ENCODE measurements at regions not wholly inside any gene's neighbourhood (a gene's known extent, or its start where the extent isn't known, plus 50 kb on each side); places are given as distances from the start of the nearest gene placed in this dataset.

GRCh38 chr6:169383265-169383664, 129.6 kb upstream of the THBS2 start:
- intact Hi-C loops (cut with micrococcal nuclease): no loop called here

GRCh38 chr6:169382735-169383134, 129.1 kb upstream of the THBS2 start:
- no peak for ATAC-seq
- H2AFZ ChIP-seq (ENCODE audit: low read depth, low read length, poor library complexity, severe bottlenecking): no peak overlapping the region
- H3K27me3 ChIP-seq (ENCODE audit: insufficient read depth, low read length): no peaks in the 10 kb centered on the region
- H3K9me2 ChIP-seq (ENCODE audit: insufficient read depth): no peaks in the 10 kb centered on the region
- H3K4me1 ChIP-seq (ENCODE audit: control insufficient read depth in 1 of 2, insufficient read depth in 2 of 2, low read length in 2 of 2): no peaks in the 10 kb centered on the region
- H3K9me3 ChIP-seq (ENCODE audit: control insufficient read depth in 1 of 2, insufficient read depth in 1 of 2, low read depth in 1 of 2, low read length in 2 of 2): no peaks in the 10 kb centered on the region
- no peak for TF ChIP-seq SRF (IDR thresholded peaks at IDR 0.05; ENCODE audit: low read depth)
- TF ChIP-seq, protein P1, sequence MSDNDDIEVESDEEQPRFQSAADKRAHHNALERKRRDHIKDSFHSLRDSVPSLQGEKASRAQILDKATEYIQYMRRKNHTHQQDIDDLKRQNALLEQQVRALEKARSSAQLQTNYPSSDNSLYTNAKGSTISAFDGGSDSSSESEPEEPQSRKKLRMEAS (IDR thresholded peaks at IDR 0.05): no peak
- CTCF ChIA-PET: no interaction called here
- H3K9ac ChIP-seq (ENCODE audit: low read length): no peak overlapping the region
- no peaks in the 10 kb centered on the region for H3K36me3 ChIP-seq (ENCODE audit: control insufficient read depth in 1 of 2, insufficient read depth in 2 of 2, low read length in 2 of 2)
- H3K27ac ChIP-seq (ENCODE audit: low read depth, low read length): no peak overlapping the region
- intact Hi-C loops (cut with micrococcal nuclease): no loop called here
- H4K20me1 ChIP-seq (ENCODE audit: insufficient read depth): no peaks in the 10 kb centered on the region
- H3K79me2 ChIP-seq (ENCODE audit: insufficient read depth, low read length): no peaks in the 10 kb centered on the region
- no TSS peak for BruUV-seq (replicated peaks)
- RAD21 ChIA-PET (ENCODE audit: low non-redundant PET in 1 of 2, low total read pairs in 2 of 2, uncharacterized antibody in 2 of 2, unreplicated experiment in 2 of 2): no interaction called here
- no peak overlapping the region for H3K4me3 ChIP-seq (replicated peaks in 1 of 2; ENCODE audit: low read depth in 1 of 2, low read length in 2 of 2)
- no peak overlapping the region for H3K4me2 ChIP-seq (ENCODE audit: low read length)
- DNase-seq (ENCODE audit: low read depth, low spot score): no peak
- POLR2A ChIA-PET: no interaction called here

More at GRCh38 chr6:169383265-169383664, 129.6 kb upstream of the THBS2 start:
- no peaks in the 10 kb centered on the region for H3K79me2 ChIP-seq (ENCODE audit: insufficient read depth, low read length)
- no peaks in the 10 kb centered on the region for H3K9me2 ChIP-seq (ENCODE audit: insufficient read depth)
- H4K20me1 ChIP-seq (ENCODE audit: insufficient read depth): no peaks in the 10 kb centered on the region
- no peak overlapping the region for H3K4me3 ChIP-seq (replicated peaks in 1 of 2; ENCODE audit: low read depth in 1 of 2, low read length in 2 of 2)
- ATAC-seq: no peak
- H3K36me3 ChIP-seq (ENCODE audit: control insufficient read depth in 1 of 2, insufficient read depth in 2 of 2, low read length in 2 of 2): no peaks in the 10 kb centered on the region
- TF ChIP-seq RAD21 (IDR thresholded peaks at IDR 0.05; ENCODE audit: low read depth): no peak
- no peak for TF ChIP-seq POLR2A (IDR thresholded peaks at IDR 0.05; ENCODE audit: borderline replicate concordance, extremely low read depth, insufficient read depth, insufficient read length)
- TF ChIP-seq ZFX (IDR thresholded peaks at IDR 0.05): no peak
- TF ChIP-seq TCF7L2 (IDR thresholded peaks at IDR 0.05; ENCODE audit: borderline replicate concordance, extremely low read depth, insufficient read depth, insufficient read length): no peak
- no peak for TF ChIP-seq CBX3 (IDR thresholded peaks at IDR 0.05; ENCODE audit: low read depth)
- no peak for TF ChIP-seq JUND (IDR thresholded peaks at IDR 0.05)
- no peak for TF ChIP-seq POLR2AphosphoS5 (IDR thresholded peaks at IDR 0.05; ENCODE audit: low read depth, low read length)
- TF ChIP-seq ZBTB33 (IDR thresholded peaks at IDR 0.05; ENCODE audit: extremely low read depth, insufficient replicate concordance, low read length): no peak
- TF ChIP-seq EZH2 (IDR thresholded peaks at IDR 0.05): no peak
- TF ChIP-seq SP1 (IDR thresholded peaks at IDR 0.05; ENCODE audit: low read depth): no peak
- no peak for TF ChIP-seq CEBPB (IDR thresholded peaks at IDR 0.05; ENCODE audit: low read depth)
- TF ChIP-seq ELF1 (IDR thresholded peaks at IDR 0.05; ENCODE audit: borderline replicate concordance, low read depth): no peak
- H3K9me3 ChIP-seq (ENCODE audit: control insufficient read depth in 1 of 2, insufficient read depth in 1 of 2, low read depth in 1 of 2, low read length in 2 of 2): no peaks in the 10 kb centered on the region
- ChIA-PET CTCF (no interaction called here), POLR2A (no interaction called here), RAD21 (ENCODE audit: low non-redundant PET in 1 of 2, low total read pairs in 2 of 2, uncharacterized antibody in 2 of 2, unreplicated experiment in 2 of 2) (no interaction called here)
- H3K9ac ChIP-seq (ENCODE audit: low read length): no peak overlapping the region
- BruUV-seq (replicated peaks): no TSS peak
- H3K27ac ChIP-seq (ENCODE audit: low read depth, low read length): no peak overlapping the region
- no peak for DNase-seq (ENCODE audit: low read depth, low spot score)
- H3K4me2 ChIP-seq (ENCODE audit: low read length): no peak overlapping the region
- no peaks in the 10 kb centered on the region for H3K27me3 ChIP-seq (ENCODE audit: insufficient read depth, low read length)
- H3K4me1 ChIP-seq (ENCODE audit: control insufficient read depth in 1 of 2, insufficient read depth in 2 of 2, low read length in 2 of 2): no peaks in the 10 kb centered on the region
- H2AFZ ChIP-seq (ENCODE audit: low read depth, low read length, poor library complexity, severe bottlenecking): no peak overlapping the region
